ENCODE measurements at regions not wholly inside any gene's neighbourhood (a gene's known extent, or its start where the extent isn't known, plus 50 kb on each side); places are given as distances from the start of the nearest gene placed in this dataset.

DNA sequence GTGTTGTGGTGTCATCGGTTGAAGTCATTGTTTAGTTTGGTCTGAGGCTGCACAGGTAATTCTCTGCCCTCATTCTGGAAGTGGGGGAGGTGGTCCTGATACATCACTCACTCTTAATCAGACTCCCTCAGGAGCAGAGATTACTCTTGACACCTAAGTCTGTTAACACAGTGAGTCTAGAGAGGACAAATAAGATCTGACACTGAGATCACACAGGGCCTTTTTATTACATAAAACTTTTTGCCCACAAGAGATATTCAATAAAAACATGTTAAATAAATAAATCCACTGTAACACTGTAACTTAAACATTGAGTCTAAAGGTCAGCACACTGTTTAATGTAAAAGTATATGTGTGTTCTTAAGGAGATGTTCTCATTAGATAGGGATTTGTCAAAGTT, 57.1 kb upstream of the MBNL1 start:
- TF ChIP-seq, protein P1, sequence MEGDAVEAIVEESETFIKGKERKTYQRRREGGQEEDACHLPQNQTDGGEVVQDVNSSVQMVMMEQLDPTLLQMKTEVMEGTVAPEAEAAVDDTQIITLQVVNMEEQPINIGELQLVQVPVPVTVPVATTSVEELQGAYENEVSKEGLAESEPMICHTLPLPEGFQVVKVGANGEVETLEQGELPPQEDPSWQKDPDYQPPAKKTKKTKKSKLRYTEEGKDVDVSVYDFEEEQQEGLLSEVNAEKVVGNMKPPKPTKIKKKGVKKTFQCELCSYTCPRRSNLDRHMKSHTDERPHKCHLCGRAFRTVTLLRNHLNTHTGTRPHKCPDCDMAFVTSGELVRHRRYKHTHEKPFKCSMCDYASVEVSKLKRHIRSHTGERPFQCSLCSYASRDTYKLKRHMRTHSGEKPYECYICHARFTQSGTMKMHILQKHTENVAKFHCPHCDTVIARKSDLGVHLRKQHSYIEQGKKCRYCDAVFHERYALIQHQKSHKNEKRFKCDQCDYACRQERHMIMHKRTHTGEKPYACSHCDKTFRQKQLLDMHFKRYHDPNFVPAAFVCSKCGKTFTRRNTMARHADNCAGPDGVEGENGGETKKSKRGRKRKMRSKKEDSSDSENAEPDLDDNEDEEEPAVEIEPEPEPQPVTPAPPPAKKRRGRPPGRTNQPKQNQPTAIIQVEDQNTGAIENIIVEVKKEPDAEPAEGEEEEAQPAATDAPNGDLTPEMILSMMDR (IDR thresholded peaks at IDR 0.05): no peak
- TF ChIP-seq POLR2AphosphoS5 (IDR thresholded peaks at IDR 0.05): no peak
- no peak for TF ChIP-seq POLR2A (IDR thresholded peaks at IDR 0.05)
- TF ChIP-seq EP300 (IDR thresholded peaks at IDR 0.05): no peak
